ENCODE measurements at regions not wholly inside any gene's neighbourhood (a gene's known extent, or its start where the extent isn't known, plus 50 kb on each side); places are given as distances from the start of the nearest gene placed in this dataset.

DNA sequence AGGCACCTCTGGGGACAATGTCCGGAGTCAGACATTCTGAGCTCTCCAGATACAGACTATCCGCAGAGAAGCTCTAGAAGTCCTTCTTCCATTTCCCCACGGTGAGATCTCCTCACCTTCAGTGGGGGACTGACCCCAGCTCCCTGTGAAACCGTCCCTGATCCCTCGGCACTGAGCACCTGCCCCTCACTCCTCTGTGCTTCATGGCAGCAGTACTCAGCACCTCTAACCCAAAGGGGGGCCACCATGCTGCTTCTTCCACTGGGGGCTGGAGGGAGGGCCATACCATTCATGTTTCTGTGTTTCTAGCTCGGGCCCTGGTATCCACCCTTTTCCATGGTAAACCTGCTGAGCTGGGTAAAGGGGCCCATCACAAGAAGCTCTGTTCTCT lies 321.7 kb downstream of the BRD1 start:
- DNase-seq (ENCODE audit: low spot score): no peak

DNA sequence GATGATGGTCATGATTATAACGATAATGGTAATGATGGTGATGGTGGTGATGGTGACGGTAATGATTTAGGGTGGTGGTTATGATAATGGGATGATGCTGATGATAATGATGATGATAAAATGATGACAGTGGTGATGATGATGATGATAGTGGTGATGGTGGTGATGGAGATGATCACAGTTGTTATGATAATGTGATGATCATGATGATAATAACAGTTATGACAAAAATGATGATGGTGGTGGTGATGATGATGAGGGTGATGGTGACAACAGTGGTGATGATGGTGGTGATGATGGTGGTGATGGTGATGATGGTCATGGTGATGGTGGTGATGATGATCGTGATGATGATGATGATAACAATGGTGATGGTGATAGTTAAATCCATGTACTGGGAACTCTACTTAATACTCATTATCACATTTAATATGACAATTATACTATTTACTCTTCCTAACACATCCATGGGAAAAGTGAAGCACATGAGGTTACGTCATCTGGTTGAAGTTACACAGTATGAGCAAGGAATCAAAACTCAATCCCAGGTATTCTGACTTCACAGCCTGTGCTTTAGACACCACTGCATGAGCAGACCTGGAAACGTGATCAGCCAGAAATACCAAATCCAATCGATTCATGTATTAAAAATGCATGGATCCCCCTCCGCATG lies 322.2 kb downstream of the BRD1 start:
- DNase-seq (ENCODE audit: low spot score): no peak

DNA sequence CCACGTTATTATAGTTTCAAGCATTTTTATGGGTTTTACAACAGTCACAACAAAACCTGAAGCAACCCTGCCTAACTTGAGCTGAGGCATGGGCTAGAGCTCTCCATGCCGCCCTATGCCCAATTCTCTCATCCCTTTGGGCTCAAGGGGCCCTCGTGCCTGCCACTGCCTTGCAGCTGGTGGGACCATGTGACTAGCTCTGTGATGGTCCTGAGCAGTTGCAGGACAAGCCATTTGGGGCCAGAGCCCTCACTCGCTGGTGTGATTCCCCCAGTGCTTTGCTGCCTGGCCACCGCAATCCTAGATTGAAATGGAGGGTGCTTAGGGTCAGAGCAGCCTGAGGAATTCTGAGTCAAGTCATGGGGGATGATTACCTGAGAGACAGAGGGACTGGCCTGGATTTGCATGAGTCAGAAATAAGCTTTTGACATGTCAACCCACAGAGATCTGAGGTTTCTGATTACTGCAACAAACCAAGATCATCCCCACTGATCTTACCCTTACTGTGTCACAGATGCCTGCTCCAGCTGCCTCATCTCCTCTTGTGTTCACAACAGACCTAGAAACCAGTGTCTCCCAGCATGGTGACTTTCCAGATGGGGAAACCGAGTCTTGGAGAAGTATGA lies 323.7 kb downstream of the BRD1 start:
- no peak for DNase-seq (ENCODE audit: low spot score)

DNA sequence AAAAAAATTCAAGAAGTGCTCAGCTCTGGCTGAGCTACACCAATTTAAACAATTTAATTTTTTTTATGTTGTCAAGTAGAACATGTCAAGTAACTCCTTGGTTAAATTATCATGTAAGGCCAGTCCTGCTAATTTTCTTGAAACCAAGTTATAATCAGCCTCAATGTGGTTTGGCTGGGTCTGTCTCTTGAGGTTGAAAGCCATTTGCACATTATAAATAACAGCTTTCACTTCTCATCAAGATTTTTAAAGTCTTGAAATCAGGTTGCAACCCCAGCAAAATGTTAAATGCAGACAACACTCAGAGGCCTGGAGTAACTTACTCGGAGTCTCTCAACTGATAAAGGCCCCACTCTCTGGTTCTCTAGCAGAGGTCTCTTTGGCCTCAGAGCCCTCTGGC lies 324.4 kb downstream of the BRD1 start:
- DNase-seq (ENCODE audit: low spot score): no peak

DNA sequence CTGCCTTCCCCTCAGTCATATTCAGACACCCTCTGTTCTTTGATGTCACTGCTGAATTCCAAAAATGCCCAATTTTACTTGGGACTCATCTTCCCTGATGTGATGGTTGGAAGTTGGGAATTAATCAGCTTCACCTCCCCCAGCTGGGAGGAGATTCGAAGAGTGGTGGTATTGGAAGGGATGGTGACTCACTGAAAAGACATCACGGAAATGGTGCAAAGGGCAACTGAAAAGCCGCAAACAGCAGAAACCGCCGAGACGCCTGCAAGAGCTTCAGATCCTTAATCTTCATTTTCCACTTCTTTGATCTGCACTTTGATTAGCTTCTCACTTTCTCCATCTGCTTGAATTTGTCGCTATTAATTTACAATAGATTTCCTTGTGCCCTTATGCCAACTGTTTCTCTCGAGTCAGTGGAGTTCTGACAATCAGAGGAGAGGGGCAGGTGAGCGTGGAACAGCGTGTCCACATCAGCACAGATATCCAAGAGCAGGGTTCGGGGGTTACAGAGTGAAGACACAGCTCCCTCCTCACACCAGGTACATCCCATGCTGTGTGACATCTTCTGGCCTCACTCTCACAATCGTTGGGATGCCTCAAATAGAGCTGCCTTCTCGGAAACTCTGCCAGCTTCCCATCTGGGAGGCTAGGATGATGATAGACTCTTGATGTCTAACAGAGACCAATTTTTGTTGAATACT lies 325.4 kb downstream of the BRD1 start:
- DNase-seq (ENCODE audit: low spot score): no peak

DNA sequence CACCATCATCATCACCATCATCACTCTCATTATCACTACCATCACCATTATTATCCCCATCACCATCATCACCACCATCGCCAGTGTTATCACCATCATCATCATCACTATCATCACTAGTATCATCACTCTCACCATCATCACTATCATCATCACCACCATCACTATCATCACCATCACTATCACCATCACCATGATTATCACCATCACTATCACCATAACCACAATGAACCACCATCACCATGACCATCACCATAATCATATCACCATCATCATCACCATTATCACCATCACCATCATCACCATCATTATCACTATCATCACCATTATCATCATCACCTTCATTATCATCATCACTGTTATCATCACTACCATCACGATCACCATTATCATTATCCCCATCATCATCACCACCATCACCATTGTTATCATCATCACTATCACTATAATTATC lies 326.7 kb downstream of the BRD1 start:
- no peak for DNase-seq (ENCODE audit: low spot score)

DNA sequence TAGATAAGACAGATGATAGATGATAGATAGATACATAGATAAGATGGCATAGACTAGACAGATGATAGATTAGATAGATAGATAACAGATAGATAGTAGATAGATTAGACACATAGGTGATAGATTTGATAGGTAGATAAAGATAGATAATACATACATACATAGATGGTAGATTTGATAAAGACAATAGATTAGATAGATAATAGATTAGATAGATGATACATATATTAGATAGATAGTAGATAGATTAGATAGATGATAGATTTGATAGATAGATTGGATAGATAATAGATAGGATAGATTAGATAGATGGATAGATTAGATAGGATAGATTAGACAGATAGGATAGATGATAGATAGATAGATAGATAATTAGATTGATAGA lies 327.6 kb downstream of the BRD1 start:
- DNase-seq (ENCODE audit: low spot score): no peak

DNA sequence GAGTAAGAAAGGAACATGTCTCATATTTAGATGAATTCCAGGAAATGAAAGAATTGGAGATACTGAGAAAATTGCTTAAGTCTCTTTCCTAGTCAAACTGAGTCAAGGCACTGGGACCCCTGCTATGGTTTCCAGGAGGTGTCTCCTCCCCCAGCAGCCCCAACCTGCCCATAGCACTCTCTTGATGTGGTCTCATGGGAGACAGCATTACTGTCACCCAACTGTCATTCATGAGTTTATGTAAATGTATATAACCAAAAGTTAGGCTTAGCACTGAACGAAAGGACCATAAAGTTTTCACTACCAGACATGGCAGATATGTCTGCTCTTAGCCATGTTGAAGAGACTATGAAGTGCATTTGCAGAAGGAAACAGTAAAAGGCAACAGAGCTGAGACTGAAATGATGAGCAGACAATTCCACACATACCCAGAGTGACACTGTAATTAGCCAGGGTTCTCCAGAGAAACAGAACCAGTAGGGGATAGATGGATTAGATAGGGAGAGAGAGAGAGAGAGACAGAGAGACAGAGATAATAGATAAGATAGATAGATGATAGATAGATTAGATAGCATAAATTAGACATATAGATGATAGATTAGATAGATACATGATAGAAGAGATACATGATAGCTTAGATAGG lies 328.1 kb downstream of the BRD1 start:
- no peak for DNase-seq (ENCODE audit: low spot score)

DNA sequence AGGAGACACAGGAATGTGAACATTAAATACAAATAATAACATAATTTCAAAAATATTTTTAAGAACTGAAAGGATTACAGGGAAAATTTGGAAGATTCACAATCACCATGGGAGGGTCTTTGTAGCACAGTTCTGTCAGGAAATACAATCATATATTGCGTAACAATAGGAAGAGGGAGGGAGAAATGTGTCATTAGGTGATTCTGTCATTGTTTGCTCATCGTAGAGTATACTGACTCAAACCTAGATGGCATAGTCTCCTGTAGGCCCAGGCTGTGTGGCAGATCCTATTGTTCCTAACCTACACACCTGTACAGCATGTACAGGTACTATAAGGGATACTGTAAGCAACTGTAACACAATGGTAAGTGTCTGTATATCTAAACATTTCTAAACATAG lies 330.4 kb downstream of the BRD1 start:
- DNase-seq (ENCODE audit: low spot score): no peak

DNA sequence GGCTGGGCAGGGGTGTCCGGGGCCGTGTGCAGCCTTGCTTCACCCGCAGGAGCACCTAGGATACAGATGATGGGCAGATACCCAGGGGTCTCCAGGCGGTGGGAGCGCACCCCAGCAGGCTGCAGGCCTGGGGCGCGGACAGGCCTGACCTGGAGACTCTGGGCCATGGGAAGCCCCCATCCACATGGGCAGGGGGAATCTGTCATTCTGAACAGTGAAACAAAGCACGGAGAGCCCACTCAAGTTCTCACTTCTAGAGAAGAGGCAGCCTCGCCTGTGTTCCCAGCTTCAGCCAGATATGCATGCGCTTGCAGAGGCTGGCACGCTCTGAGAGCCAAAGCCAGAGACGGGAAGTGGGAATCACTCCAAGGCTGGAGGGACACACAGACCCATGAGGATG lies 333.1 kb downstream of the BRD1 start:
- no peak for DNase-seq (ENCODE audit: low spot score)

DNA sequence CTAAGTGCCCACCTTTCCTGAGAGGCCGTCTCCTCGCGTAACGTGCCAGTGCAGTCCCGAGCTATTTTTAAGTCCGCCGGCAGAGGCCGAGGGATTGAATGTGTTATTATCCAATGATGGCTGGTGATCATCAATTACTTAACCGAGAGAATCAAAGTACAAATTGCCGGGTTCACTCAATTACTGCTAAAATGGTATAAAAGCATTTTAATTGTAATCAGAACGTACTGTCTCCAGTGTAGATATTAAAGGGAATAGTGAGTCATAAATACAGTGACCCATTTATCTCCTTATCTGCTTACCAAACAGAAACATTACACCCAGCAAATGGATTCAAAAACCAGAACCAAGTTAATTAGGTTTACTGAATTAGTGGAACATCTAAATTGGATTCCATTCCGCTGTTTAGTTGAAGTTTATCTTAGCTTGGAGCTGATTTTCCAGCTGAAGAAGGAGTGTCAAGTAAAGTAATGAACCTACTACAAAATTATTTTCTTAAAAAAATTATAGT lies 334.9 kb downstream of the BRD1 start:
- no peak for DNase-seq (ENCODE audit: low spot score)

DNA sequence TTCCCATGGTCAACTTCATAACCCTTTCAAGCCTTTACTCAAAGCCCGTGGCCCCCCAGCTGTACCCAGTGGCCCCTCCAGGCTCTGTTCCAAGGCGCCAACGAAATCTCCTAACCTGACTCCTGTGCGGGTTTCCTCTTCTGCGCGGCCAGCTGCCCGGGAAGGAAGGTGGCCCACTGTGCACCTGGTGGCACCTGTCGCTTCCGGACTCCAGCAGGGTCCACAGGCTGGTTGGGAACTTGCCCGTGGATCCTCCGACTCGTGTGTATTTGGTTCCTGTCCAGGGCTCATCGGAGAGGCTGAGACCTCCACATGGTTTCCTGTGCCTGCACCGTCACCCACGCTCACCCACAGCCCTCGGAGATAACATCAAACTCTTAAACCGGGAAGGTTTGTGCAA lies 335.4 kb downstream of the BRD1 start:
- DNase-seq (ENCODE audit: low spot score): no peak

DNA sequence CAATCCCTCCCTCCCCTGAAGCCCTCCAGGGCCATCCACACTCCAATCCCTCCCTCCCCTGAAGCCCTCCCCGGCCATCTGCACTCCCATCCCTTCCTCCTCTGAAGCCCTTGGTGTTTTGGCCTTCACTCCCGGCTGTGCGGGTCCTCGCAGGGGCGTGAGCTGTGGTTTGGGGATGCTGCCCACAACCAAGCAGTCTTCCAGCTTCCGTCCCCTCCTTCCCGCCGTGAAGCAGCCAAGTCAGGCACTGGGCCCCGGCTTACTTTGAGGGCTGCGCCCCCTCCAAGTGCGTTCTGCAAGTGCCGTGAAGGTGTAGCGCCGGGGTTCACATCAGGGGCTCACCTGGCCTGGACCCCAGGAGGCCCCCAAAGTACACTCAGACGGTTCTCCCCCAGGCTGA lies 335.9 kb downstream of the BRD1 start:
- DNase-seq (ENCODE audit: low spot score): no peak

DNA sequence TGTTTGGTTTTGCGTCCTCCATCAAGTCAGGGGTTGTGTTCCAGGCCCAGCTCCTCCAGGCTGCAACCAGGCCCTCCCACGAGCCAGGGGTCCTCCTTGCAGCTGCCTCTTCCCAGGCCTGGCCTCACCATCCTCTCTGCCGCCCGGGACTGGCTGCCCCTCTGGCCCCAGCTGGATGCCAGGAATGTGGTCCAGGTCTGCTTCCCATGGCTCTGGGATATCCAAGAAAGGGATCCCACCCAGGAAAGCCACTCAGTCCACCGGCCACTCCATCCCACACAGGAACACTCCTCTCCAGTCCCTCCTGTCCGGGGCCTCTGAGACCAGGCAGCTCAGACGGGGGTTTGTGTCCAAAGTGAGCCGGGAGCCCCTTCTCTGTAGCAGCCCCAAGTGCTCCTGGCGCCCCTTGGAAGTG lies 336.4 kb downstream of the BRD1 start:
- DNase-seq (ENCODE audit: low spot score): no peak

DNA sequence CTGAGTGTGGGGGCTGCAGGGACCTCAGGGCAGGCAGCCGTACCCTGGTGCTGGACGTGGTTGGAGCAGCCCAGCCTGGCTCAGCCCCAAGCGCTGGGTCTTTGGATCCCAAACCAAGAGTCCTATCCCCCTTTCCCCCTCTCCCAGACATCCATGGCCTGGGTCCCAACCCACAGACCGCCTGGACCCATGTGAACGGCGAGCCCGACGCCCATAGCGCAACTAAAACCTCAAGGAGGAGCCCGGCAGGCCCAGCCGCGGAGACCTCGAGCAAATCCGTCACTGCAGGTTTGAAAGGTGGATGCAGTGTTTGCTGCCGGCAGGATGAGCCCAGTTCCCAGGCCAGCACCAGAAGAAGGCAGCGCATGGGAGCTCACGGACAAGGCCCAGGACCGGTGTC lies 337.0 kb downstream of the BRD1 start:
- DNase-seq (ENCODE audit: low spot score): no peak

DNA sequence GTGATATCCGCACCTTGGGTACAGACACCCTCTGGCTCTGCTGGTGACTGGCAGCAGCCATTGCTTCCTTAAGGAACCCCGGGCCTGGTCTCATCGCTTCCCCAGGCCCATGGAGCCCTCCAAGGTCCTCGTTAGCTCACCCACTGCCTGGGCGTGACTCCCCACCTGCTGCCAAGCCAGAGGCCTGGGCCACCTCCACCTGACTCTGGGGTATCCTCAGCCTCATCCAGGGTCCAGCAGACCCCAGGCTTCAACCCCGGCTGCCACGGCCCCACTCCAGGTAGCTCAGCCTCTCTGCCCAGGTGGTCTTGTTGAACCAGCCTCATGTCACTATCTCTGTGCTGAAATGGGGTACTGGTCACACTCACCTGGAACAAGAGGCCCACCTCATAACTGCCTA lies 337.9 kb downstream of the BRD1 start:
- no peak for DNase-seq (ENCODE audit: low spot score)

DNA sequence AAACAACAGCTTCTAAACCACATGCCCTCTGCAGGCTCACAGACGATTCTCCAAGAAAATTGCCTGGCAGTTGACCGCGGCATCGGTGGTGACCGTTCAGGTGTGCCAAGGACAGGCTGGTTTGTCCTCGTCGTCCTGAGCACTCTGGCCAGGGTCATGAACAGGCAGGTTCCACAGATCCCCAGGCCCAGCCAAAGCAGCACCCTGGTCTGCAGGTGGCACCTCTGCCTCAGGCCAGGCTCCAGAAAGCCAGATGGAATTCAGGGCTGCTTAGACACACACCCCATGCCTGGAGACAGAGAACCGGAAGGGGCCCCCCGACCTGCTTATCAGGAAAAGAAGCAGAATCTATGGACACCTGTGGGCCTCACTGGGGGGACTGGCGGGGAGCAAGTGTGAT lies 338.7 kb downstream of the BRD1 start:
- DNase-seq (ENCODE audit: low spot score): no peak

DNA sequence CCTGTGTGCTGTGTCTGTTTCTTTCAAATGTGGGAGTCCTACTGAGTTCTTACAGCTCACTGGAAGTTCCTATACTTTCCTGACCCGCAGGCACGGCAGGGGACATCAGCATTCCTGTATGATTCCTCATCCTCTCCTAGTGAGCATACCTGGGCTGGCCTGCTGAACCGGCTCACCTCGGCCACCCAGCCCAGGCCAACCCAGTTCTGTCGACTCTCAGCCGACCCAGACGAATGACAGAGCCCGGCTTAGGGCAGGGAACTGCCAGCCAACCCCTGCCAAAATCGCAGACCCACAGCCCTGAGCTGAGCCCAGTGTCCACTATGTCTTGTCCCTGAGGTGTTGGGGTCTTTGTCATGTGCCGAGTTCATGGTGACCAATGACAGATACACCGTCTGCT lies 339.7 kb downstream of the BRD1 start:
- DNase-seq (ENCODE audit: low spot score): no peak

DNA sequence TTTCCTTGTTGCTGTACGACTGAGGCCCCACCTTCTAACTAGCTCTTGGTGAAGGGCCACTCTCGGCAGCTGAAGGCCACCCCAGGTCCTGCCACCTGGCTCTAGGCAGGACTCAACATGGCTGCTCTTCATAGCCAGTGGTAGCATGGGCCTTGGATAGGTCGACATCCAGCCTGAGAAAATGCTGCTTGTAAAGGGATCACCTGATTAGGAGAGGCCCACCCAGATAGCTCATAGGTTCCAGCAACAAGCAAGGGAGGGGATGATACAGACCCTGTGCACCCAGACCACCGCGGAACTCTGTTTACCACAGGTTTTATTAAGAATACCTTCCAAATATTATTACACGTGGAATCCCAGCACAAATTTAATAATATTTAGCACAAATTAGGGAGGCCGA lies 341.4 kb downstream of the BRD1 start:
- DNase-seq (ENCODE audit: low spot score): no peak

DNA sequence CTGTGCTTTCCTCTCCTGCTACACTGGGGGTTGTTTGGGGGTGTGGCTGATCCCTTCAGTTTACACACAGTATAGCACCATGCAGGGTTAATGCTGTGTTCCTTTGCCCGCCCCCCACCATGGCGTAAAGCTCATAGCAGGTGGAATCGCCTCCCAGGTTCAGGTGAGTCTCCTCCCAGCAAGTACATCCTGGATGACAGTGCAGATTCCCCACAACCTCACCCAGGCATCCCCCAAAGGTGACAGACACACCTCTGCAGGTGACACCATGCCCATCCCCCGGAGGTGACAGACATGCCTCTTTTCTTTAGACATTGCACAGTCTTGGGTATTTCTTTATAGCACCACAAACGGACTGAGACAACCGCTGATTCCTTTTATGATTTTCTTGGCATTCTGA lies 343.7 kb downstream of the BRD1 start:
- no peak for DNase-seq (ENCODE audit: low spot score)

DNA sequence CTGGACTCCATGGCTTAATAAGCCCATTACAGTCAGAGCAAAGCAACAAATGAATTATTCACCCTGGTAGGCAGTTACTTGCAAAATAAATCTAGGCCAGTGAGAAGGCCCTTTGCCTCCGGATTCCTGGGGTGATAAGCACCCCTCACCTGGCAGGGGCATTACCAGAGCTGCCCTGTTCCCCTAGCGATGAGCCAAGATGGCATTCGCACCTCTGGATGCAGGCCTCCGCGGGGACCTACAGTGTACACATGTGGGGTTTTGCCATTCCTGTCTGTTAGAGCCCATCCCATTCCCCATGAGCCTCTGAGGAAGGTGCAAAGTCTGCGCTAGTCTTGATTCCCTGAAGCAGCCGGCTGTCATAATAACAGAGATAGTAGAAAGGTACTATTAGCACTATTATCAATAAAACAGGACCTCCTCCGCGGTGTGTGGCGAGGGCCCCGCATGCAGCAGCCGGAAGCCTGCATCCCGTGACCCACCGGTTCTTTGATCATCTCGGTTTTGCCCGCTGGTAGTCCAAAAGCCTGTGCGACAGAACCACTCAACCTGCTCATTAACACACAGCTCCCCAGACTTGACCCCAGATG lies 344.3 kb downstream of the BRD1 start:
- no peak for DNase-seq (ENCODE audit: low spot score)

DNA sequence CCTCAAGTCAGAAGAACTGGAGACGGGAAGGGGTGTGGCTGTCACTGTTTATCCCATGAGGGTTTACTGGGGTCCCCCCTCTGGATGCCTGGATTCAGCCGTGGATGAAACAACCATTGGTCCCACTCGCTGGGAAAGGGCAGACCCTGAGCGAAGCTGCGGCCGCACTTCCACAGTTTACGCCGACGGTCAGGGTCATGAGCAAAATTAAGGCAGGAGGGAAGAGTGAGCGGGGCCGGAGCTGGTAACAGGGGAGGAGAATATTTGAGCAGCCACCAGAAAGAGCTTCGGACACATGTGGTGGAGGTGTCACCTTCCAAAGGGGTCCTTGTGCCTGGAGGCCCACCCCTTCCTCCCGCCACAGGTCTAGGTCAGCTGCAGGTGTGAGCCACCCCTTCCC lies 344.9 kb downstream of the BRD1 start:
- no peak for DNase-seq (ENCODE audit: low spot score)
